Hippocampal formation (tissue), 2 donors: ENCODE measurements at regions not wholly inside any gene's neighbourhood (a gene's known extent, or its start where the extent isn't known, plus 50 kb on each side); places are given as distances from the start of the nearest gene placed in this dataset.

ENCODE experiments used
- DNase-seq, 2 donors: peaks; one replicate each; lab custom pipeline; 2025; lab: John Stamatoyannopoulos, UW

GRCh38 chr12:91579516-91580263 is 397.1 kb upstream of the DCN start:
- no peak for DNase-seq

- DNase-seq = peak in 1 of 2 donors; percentile 72
These were observed 395.2 kb upstream of the DCN start for GRCh38 chr12:91577586-91578539.

GRCh38 chr12:91576432-91576831 is 393.8 kb upstream of the DCN start:
- no peak for DNase-seq

GRCh38 chr12:91575630-91576029 is 393.0 kb upstream of the DCN start:
- DNase-seq = no peak

GRCh38 chr12:91574975-91575374 is 392.4 kb upstream of the DCN start:
- no peak for DNase-seq

GRCh38 chr12:91574391-91574790 is 391.8 kb upstream of the DCN start:
- DNase-seq = no peak

- no peak for DNase-seq
These were observed 390.3 kb upstream of the DCN start for GRCh38 chr12:91572869-91573268.

- no peak for DNase-seq
These were observed 384.5 kb upstream of the DCN start for GRCh38 chr12:91567100-91567485.

- DNase-seq = no peak
These were observed 383.9 kb upstream of the DCN start for GRCh38 chr12:91566328-91567099.

GRCh38 chr12:91565846-91566245 is 383.2 kb upstream of the DCN start:
- no peak for DNase-seq

GRCh38 chr12:91565246-91565645 is 382.6 kb upstream of the DCN start:
- no peak for DNase-seq

- DNase-seq = no peak
These were observed 380.6 kb upstream of the DCN start for GRCh38 chr12:91563011-91563765.

- no peak for DNase-seq
These were observed 379.9 kb upstream of the DCN start for GRCh38 chr12:91562476-91562875.

- no peak for DNase-seq
These were observed 379.3 kb upstream of the DCN start for GRCh38 chr12:91561958-91562325.

GRCh38 chr12:91561301-91561957 is 378.8 kb upstream of the DCN start:
- no peak for DNase-seq

- no peak for DNase-seq
These were observed 374.3 kb upstream of the DCN start for GRCh38 chr12:91556909-91557308.

- no peak for DNase-seq
These were observed 373.1 kb upstream of the DCN start for GRCh38 chr12:91555436-91556415.

- peak in 1 of 2 donors; percentile 3 for DNase-seq
These were observed 369.3 kb upstream of the DCN start for GRCh38 chr12:91551927-91552326.

- DNase-seq = no peak
These were observed 368.6 kb upstream of the DCN start for GRCh38 chr12:91551242-91551641.

- no peak for DNase-seq
These were observed 360.0 kb upstream of the DCN start for GRCh38 chr12:91542666-91543065.
